ENCODE measurements at regions not wholly inside any gene's neighbourhood (a gene's known extent, or its start where the extent isn't known, plus 50 kb on each side); places are given as distances from the start of the nearest gene placed in this dataset.

GRCh38 chr2:174686430-174686829 is 77.8 kb downstream of the CHRNA1 start:
- TF ChIP-seq CTCF (IDR thresholded peaks at IDR 0.05) (no peak), NFE2L1 (CRISPR knock-in tag; IDR thresholded peaks at IDR 0.05) (no peak), ESRRA (CRISPR knock-in tag; IDR thresholded peaks at IDR 0.05; ENCODE audit: borderline replicate concordance) (no peak), IRF2 (CRISPR knock-in tag; IDR thresholded peaks at IDR 0.05; ENCODE audit: borderline replicate concordance, low read depth) (no peak), CREB1 (CRISPR knock-in tag; IDR thresholded peaks at IDR 0.05) (no peak), E2F5 (CRISPR knock-in tag; IDR thresholded peaks at IDR 0.05) (no peak), ATF3 (CRISPR knock-in tag; conservative IDR thresholded peaks at IDR 0.05) (no peak), E2F4 (CRISPR knock-in tag; IDR thresholded peaks at IDR 0.05; ENCODE audit: borderline replicate concordance, low read depth) (no peak), CREM (CRISPR knock-in tag; IDR thresholded peaks at IDR 0.05) (no peak), ZBTB43 (CRISPR knock-in tag; IDR thresholded peaks at IDR 0.05) (no peak), NFYB (CRISPR knock-in tag; conservative IDR thresholded peaks at IDR 0.05; ENCODE audit: low read depth) (no peak), ZNF232 (CRISPR knock-in tag; IDR thresholded peaks at IDR 0.05) (no peak), FOXP1 (CRISPR knock-in tag; IDR thresholded peaks at IDR 0.05; ENCODE audit: borderline replicate concordance) (no peak)

Measured in WTC11 (cell line).